GM12878 (cell line): ENCODE measurements at regions not wholly inside any gene's neighbourhood (a gene's known extent, or its start where the extent isn't known, plus 50 kb on each side); places are given as distances from the start of the nearest gene placed in this dataset.

ENCODE experiments used
- ATAC-seq: fragments of 200-7000 bp; cut with Tn5 transposase; 3 replicates; pipeline ENCODE4 v1.9.1; 2020; ENCODE audit warnings: mild to moderate bottlenecking, moderate library complexity
- BruUV-seq: library from RNA; stranded (reverse); fragments of 400-500 nt; replicated peaks from 2 replicates; lab custom pipeline; 2021; lab: Mats Ljungman, UMichigan
- CTCF ChIA-PET: fragments of 300-600 bp; sonication (Branson Sonifier 250); formaldehyde crosslinking; extraction: SDS; loops from one replicate; lab custom pipeline; 2021; ENCODE audit warnings: inconsistent platforms; lab: Yijun Ruan, JAX
- POLR2A ChIA-PET: fragments of 350-600 bp; formaldehyde crosslinking; extraction: SDS; loops from one replicate; lab custom pipeline; 2021; ENCODE audit warnings: inconsistent platforms; lab: Charles Lee
- RAD21 ChIA-PET: fragments of 300-600 bp; sonication (Branson Sonifier 250); formaldehyde crosslinking; loops from one replicate; lab custom pipeline; 2023; ENCODE audit warnings: antibody characterized with exemption; ENCODE audit not compliant: unreplicated experiment; lab: Charles Lee
- SMC1A ChIA-PET: fragments of 300-600 bp; sonication (Branson Sonifier 250); formaldehyde crosslinking; loops from one replicate; lab custom pipeline; 2023; ENCODE audit not compliant: unreplicated experiment, uncharacterized antibody; lab: Charles Lee
- DNase-seq: peaks from one replicate; pipeline ENCODE4 v3.0.0-alpha.2; 2011; ENCODE audit warnings: low read depth, low spot score
- FAIRE-seq: peaks from 3 replicates; lab custom pipeline; 2011; peaks lifted over from hg19 to GRCh38; lab: Jason Lieb, UNC
- H2AFZ ChIP-seq: 2 replicates; pipeline ENCODE4 v1.6.0; 2011; ENCODE audit warnings: low read depth, low read length, control low read depth; ENCODE audit not compliant: control insufficient read depth
- H3K27ac ChIP-seq: 2 replicates; pipeline ENCODE4 v1.5.1; 2011; ENCODE audit warnings: control low read depth; ENCODE audit not compliant: control insufficient read depth, insufficient read depth
- H3K27me3 ChIP-seq, 2 experiments: replicated peaks in 1 of 2; 2 replicates each; pipeline versions ENCODE4 v1.6.0 to v1.6.1; 2011; ENCODE audit warnings: low read length in 1 of 2; ENCODE audit not compliant: control insufficient read depth in 2 of 2, insufficient read depth in 2 of 2
- H3K36me3 ChIP-seq, 2 experiments: 2 replicates each; pipeline ENCODE4 v1.5.1; 2011; ENCODE audit warnings: low read length in 1 of 2; ENCODE audit not compliant: control insufficient read depth in 2 of 2, insufficient read depth in 2 of 2
- H3K4me1 ChIP-seq: 2 replicates; pipeline ENCODE4 v1.6.1; 2011; ENCODE audit warnings: mild to moderate bottlenecking, low read length, moderate library complexity, mixed read lengths; ENCODE audit not compliant: control insufficient read depth, insufficient read depth
- H3K4me2 ChIP-seq: 2 replicates; pipeline ENCODE4 v1.6.0; 2011; ENCODE audit warnings: control low read depth; ENCODE audit not compliant: control insufficient read depth, insufficient read depth
- H3K4me3 ChIP-seq: fragments of 200-600 bp; sonication (generic); 2 replicates; pipeline ENCODE4 v1.5.1; 2016
- H3K79me2 ChIP-seq: 2 replicates; pipeline ENCODE4 v1.6.0; 2011; ENCODE audit warnings: low read length; ENCODE audit not compliant: control insufficient read depth, insufficient read depth
- H3K9ac ChIP-seq: 2 replicates; pipeline ENCODE4 v1.8.0; 2011; ENCODE audit warnings: low read length, control low read depth, mixed read lengths; ENCODE audit not compliant: control insufficient read depth, insufficient read depth
- H3K9me3 ChIP-seq: replicated peaks from 3 replicates; pipeline ENCODE4 v1.5.1; 2011; ENCODE audit warnings: mild to moderate bottlenecking, low read length; ENCODE audit not compliant: control insufficient read depth, insufficient read depth
- H4K20me1 ChIP-seq: 2 replicates; pipeline ENCODE4 v1.6.0; 2011; ENCODE audit not compliant: control insufficient read depth, insufficient read depth
- ATF2 ChIP-seq: IDR thresholded peaks from 2 replicates; pipeline ENCODE4 v1.6.1; 2012; ENCODE audit warnings: low read length, inconsistent platforms
- BCL3 ChIP-seq: IDR thresholded peaks from 2 replicates; pipeline ENCODE4 v1.6.1; 2011; ENCODE audit warnings: borderline replicate concordance, low read depth, mild to moderate bottlenecking, moderate library complexity, low read length; ENCODE audit not compliant: insufficient read depth, poor library complexity, severe bottlenecking
- CBX3 ChIP-seq: fragments of 200-600 bp; sonication (generic); IDR thresholded peaks from 2 replicates; pipeline ENCODE4 v1.6.1; 2016; ENCODE audit warnings: low read depth, borderline replicate concordance
- FOXM1 ChIP-seq: IDR thresholded peaks from 2 replicates; pipeline ENCODE4 v1.6.1; 2012; ENCODE audit warnings: low read depth, mild to moderate bottlenecking, inconsistent platforms, low read length, moderate library complexity
- HDAC2 ChIP-seq: fragments of 200-600 bp; sonication (generic); IDR thresholded peaks from 2 replicates; pipeline ENCODE4 v1.6.1; 2017
- IRF4 ChIP-seq: IDR thresholded peaks from 2 replicates; pipeline ENCODE4 v1.6.1; 2011; ENCODE audit warnings: low read depth, low read length
- KAT2A ChIP-seq: conservative IDR thresholded peaks from 2 replicates; pipeline ENCODE4 v1.6.1; 2011; ENCODE audit warnings: low read depth, low read length; ENCODE audit not compliant: control insufficient read depth
- MYC ChIP-seq: IDR thresholded peaks from 2 replicates; pipeline ENCODE4 v1.6.1; 2011; ENCODE audit warnings: mild to moderate bottlenecking, low read length, moderate library complexity, inconsistent platforms; ENCODE audit not compliant: insufficient read depth, insufficient replicate concordance, insufficient read length, severe bottlenecking
- NFXL1 ChIP-seq: fragments of 450-650 bp; IDR thresholded peaks from 2 replicates; pipeline ENCODE4 v1.6.1; 2017; ENCODE audit warnings: antibody characterized with exemption, mild to moderate bottlenecking, borderline replicate concordance
- NFYA ChIP-seq: IDR thresholded peaks from 2 replicates; pipeline ENCODE4 v1.6.1; 2011; ENCODE audit warnings: low read depth, mild to moderate bottlenecking, low read length, improper control_type of control experiment, borderline replicate concordance
- NKRF ChIP-seq: fragments of 450-650 bp; conservative IDR thresholded peaks from 2 replicates; pipeline ENCODE4 v1.6.1; 2017; ENCODE audit warnings: mild to moderate bottlenecking, moderate library complexity
- NRF1 ChIP-seq: conservative IDR thresholded peaks from 2 replicates; pipeline ENCODE4 v1.6.1; 2011; ENCODE audit warnings: mild to moderate bottlenecking, low read depth, low read length, improper control_type of control experiment
- POLR2AphosphoS5 ChIP-seq: IDR thresholded peaks from 2 replicates; pipeline ENCODE4 v1.6.1; 2011; ENCODE audit warnings: mild to moderate bottlenecking, low read length, inconsistent platforms
- WGBS: methylation state at CpG from one replicate; pipeline ENCODE4 v1.1.6; 2016; ENCODE audit warnings: low lambda C conversion rate; ENCODE audit not compliant: insufficient replicate concordance, insufficient coverage; ENCODE audit errors: missing lambda C conversion rate; 5-methylcytosine and 5-hydroxymethylcytosine counted together
- in situ Hi-C: fragments of 300-500 bp; cut with MboI; formaldehyde crosslinking; loops from 9 replicates; pipeline ENCODE4 v1.14.3; 2018; ENCODE audit warnings: mixed read lengths
- intact Hi-C: fragments of 100-400 bp; cut with micrococcal nuclease; formaldehyde crosslinking; loops from one replicate; pipeline ENCODE4 v1.14.2; 2022; ENCODE audit not compliant: unreplicated experiment

GRCh38 chr2:160838147-160838546, 322.1 kb upstream of the TANK start:
- H3K4me2 ChIP-seq, result no peak overlapping the region
- H3K27ac ChIP-seq, result no peak overlapping the region
- CTCF ChIA-PET, result no interaction called here
- H3K9ac ChIP-seq, result no peak overlapping the region
- TF ChIP-seq KAT2A (no peak), NFXL1 (no peak), IRF4 (no peak), MYC (no peak), HDAC2 (no peak), POLR2AphosphoS5 (no peak), NFYA (no peak), ATF2 (no peak)
- TF ChIP-seq, all 136 proteins: peak for 0
- Histone ChIP-seq H2AFZ (no peak overlapping the region), H3K36me3 (no peaks in the 10 kb centered on the region), H3K79me2 (no peaks in the 10 kb centered on the region), H3K4me3 (no peak overlapping the region), H3K9me3 (no peaks in the 10 kb centered on the region), H3K4me1 (no peaks in the 10 kb centered on the region), H4K20me1 (no peaks in the 10 kb centered on the region), H3K27me3 (0 out of 4 replicates have a peak, but pooled peaks cover 0 to 3% of the 10 kb centered on the region in 2 experiments)
- FAIRE-seq, result no peak
- SMC1A ChIA-PET, result no interaction called here
- WGBS, result 6% methylated on average over 1 of the region's 1 CpG
- DNase-seq, result no peak
- BruUV-seq, result no TSS peak
- in situ Hi-C loops, result no loop called here
- POLR2A ChIA-PET, result interaction anchor here (0.7 kb wide), 1 partner anchor 18 kb away, joined by 3 read pairs; no protein-coding TSS in a partner anchor
- RAD21 ChIA-PET, result no interaction called here
- ATAC-seq, result no peak
- intact Hi-C loops, result no loop called here

GRCh38 chr2:160838691-160839090, 321.5 kb upstream of the TANK start:
- Histone ChIP-seq H3K27me3 (0 out of 4 replicates have a peak, but pooled peaks cover 0 to 3% of the 10 kb centered on the region in 2 experiments), H2AFZ (no peak overlapping the region), H3K36me3 (no peaks in the 10 kb centered on the region), H3K4me1 (no peaks in the 10 kb centered on the region), H3K9me3 (no peaks in the 10 kb centered on the region), H3K79me2 (no peaks in the 10 kb centered on the region), H3K4me2 (no peak overlapping the region), H3K27ac (no peak overlapping the region), H4K20me1 (no peaks in the 10 kb centered on the region), H3K9ac (no peak overlapping the region), H3K4me3 (no peak overlapping the region)
- ChIA-PET CTCF (no interaction called here), SMC1A (no interaction called here), RAD21 (no interaction called here), POLR2A (no interaction called here)
- DNase-seq, result no peak
- no peak for FAIRE-seq
- 27% methylated on average over 4 of the region's 4 CpGs for WGBS
- in situ Hi-C loops (no loop called here), intact Hi-C loops (no loop called here)
- BruUV-seq, result no TSS peak
- peak; percentile 43; the same call in 2 of the 3 replicates for ATAC-seq
- TF ChIP-seq FOXM1 (no peak), CBX3 (no peak), NRF1 (no peak), NKRF (no peak), BCL3 (no peak)
